Peyer's patch (tissue), 4 donors: ENCODE measurements at regions not wholly inside any gene's neighbourhood (a gene's known extent, or its start where the extent isn't known, plus 50 kb on each side); places are given as distances from the start of the nearest gene placed in this dataset.

ENCODE experiments used
- DNase-seq, 3 donors: peaks; one replicate each; pipeline ENCODE4 v3.0.0-alpha.2; 2017 to 2019
- H3K27ac ChIP-seq, 4 donors: fragments of 200-600 bp; sonication (generic); one replicate each; pipeline ENCODE4 v1.5.1; 2016 to 2019
- H3K27me3 ChIP-seq, 2 donors: fragments of 200-600 bp; sonication (generic); one replicate each; pipeline ENCODE4 v1.5.1; 2019
- H3K36me3 ChIP-seq, 3 donors: fragments of 200-600 bp; sonication (generic); one replicate each; pipeline ENCODE4 v1.5.1; 2016 to 2019
- H3K4me1 ChIP-seq, 4 donors: fragments of 200-600 bp; sonication (generic); one replicate each; pipeline ENCODE4 v1.5.1; 2016 to 2019
- H3K4me3 ChIP-seq, 4 donors: fragments of 200-600 bp; sonication (generic); 1 replicate in 3 of 4; 2 replicates in 1 of 4; pipeline ENCODE4 v1.5.1; 2016 to 2019; ENCODE audit warnings: mild to moderate bottlenecking in 1 of 4
- H3K9me3 ChIP-seq, 4 donors: fragments of 200-600 bp; sonication (generic); one replicate each; pipeline ENCODE4 v1.5.1; 2016 to 2019; ENCODE audit warnings: mild to moderate bottlenecking in 1 of 4
- POLR2A ChIP-seq, 2 donors: fragments of 450-650 bp; IDR thresholded peaks; one replicate each; pipeline ENCODE4 v1.5.1; 2017; ENCODE audit warnings: antibody characterized with exemption in 2 of 2, mild to moderate bottlenecking in 2 of 2, moderate library complexity in 2 of 2
- TF ChIP-seq, protein P1 (sequence below), 6 experiments: fragments of 450-650 bp in 4 of 6; fragments of 200-600 bp in 2 of 6; sonication (generic) in 1 of 6; IDR thresholded peaks; one replicate each; pipeline ENCODE4 v1.5.1; 2017 to 2019; ENCODE audit warnings: antibody characterized with exemption in 6 of 6, mild to moderate bottlenecking in 3 of 6, moderate library complexity in 1 of 6

DNA sequence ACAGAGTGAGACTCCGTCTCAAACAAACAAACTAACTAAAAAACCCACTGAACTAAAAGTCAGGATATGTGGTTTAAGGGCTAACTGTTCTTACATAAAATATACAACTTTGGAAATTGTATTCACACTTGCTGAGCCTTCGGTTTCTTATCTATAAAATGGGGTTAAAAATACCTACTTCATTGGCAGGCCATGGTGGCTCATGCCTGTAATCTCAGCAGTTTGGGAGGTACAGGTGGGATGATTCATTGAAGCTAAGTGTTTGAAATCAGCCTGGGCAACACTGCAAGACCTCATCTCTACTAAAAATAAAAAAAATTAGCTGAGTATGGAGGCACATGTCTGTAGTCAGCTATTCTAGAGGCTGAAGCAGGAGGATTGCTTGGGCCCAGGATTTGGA, 115.4 kb upstream of the KLF6 start:
- DNase-seq, result no peak
- no peak for TF ChIP-seq POLR2A (IDR thresholded peaks at IDR 0.05)
- TF ChIP-seq, protein P1, sequence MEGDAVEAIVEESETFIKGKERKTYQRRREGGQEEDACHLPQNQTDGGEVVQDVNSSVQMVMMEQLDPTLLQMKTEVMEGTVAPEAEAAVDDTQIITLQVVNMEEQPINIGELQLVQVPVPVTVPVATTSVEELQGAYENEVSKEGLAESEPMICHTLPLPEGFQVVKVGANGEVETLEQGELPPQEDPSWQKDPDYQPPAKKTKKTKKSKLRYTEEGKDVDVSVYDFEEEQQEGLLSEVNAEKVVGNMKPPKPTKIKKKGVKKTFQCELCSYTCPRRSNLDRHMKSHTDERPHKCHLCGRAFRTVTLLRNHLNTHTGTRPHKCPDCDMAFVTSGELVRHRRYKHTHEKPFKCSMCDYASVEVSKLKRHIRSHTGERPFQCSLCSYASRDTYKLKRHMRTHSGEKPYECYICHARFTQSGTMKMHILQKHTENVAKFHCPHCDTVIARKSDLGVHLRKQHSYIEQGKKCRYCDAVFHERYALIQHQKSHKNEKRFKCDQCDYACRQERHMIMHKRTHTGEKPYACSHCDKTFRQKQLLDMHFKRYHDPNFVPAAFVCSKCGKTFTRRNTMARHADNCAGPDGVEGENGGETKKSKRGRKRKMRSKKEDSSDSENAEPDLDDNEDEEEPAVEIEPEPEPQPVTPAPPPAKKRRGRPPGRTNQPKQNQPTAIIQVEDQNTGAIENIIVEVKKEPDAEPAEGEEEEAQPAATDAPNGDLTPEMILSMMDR (IDR thresholded peaks at IDR 0.05), result no peak
- H3K36me3 ChIP-seq, result no peaks in the 10 kb centered on the region
- no peak overlapping the region for H3K4me3 ChIP-seq
- peaks cover 0 to 16% (median 0%) of the 10 kb centered on the region in 4 donors for H3K4me1 ChIP-seq
- H3K9me3 ChIP-seq, result no peaks in the 10 kb centered on the region
- H3K27ac ChIP-seq, result no peak overlapping the region
- H3K27me3 ChIP-seq, result no peaks in the 10 kb centered on the region

DNA sequence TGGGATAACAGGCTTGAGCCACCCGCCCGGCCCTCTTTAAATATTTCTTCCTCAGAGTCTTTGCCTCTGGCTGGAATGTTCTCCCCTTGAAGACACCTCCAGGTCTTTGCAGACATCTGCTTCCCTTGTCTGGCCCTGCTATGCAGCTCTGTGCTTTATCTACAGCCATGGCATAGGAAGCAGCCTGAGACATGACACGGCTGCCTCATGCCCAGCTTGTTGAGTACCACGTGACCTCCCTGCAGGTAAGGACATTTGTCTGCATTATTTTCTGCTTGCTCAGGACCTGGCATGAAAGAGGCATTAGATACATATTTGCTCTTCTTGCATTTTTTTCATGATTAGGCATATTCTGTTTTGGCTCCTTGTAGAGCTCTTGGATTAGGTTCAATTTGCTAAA, 113.8 kb upstream of the KLF6 start:
- no peak for DNase-seq
- TF ChIP-seq, protein P1 (IDR thresholded peaks at IDR 0.05), result no peak
- no peak for TF ChIP-seq POLR2A (IDR thresholded peaks at IDR 0.05)
- H3K27ac ChIP-seq, result no peak overlapping the region

DNA sequence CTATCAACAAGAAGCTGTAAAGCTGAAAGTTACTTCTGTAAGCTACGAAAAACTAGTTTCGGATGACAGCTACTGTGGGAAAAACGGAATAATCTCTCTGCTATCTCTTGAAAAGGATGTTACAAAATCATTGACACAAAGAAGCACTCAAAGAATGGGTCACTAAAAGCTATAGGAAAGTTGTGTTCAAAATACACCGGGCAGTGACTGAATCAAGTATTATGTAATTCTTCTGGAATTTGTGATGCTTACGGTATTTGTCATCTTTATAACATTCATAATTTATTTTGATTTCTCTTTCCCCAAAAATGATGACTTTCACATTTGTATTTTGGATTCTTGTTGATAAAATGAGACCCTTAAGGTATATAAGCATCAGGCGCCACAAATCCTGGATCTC, 112.1 kb upstream of the KLF6 start:
- H3K9me3 ChIP-seq, result no peaks in the 10 kb centered on the region
- no peaks in the 10 kb centered on the region for H3K27me3 ChIP-seq
- no peaks in the 10 kb centered on the region for H3K36me3 ChIP-seq
- peaks cover 0 to 5% (median 0%) of the 10 kb centered on the region in 4 donors for H3K4me1 ChIP-seq
- TF ChIP-seq, protein P1 (IDR thresholded peaks at IDR 0.05), result no peak
- TF ChIP-seq POLR2A (IDR thresholded peaks at IDR 0.05), result no peak
- H3K4me3 ChIP-seq, result no peak overlapping the region
- DNase-seq, result no peak
- no peak overlapping the region for H3K27ac ChIP-seq

More for the DNA sequence above, 113.8 kb upstream of the KLF6 start:
- H3K4me3 ChIP-seq, result no peak overlapping the region
- no peaks in the 10 kb centered on the region for H3K9me3 ChIP-seq
- no peaks in the 10 kb centered on the region for H3K27me3 ChIP-seq
- H3K4me1 ChIP-seq, result peaks cover 0 to 16% (median 0%) of the 10 kb centered on the region in 4 donors
- H3K36me3 ChIP-seq, result no peaks in the 10 kb centered on the region

DNA sequence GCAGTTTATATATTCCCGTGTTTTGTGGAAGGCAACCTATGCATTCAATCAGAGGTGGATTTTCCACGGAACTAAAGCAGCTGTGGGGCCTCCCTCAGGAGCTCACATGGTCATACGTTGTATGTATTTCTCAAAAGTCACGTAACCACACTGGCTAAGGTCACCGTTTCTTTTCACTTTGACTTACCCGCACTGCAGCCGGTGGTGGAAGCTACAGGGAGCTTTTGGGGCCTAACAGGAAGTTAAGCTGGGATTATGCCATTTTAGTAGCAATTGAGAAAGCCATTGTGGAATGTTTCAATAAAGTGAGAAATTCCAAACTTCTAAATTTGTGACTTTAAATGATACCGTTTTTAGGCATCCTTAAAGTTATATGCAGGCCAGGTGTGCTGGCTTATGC, 111.2 kb upstream of the KLF6 start:
- no peaks in the 10 kb centered on the region for H3K27me3 ChIP-seq
- no peaks in the 10 kb centered on the region for H3K9me3 ChIP-seq
- H3K36me3 ChIP-seq, result no peaks in the 10 kb centered on the region
- DNase-seq, result no peak
- H3K27ac ChIP-seq, result no peak overlapping the region
- TF ChIP-seq POLR2A (IDR thresholded peaks at IDR 0.05), result no peak
- TF ChIP-seq, protein P1 (IDR thresholded peaks at IDR 0.05), result no peak
- no peaks in the 10 kb centered on the region for H3K4me1 ChIP-seq
- H3K4me3 ChIP-seq, result no peak overlapping the region

DNA sequence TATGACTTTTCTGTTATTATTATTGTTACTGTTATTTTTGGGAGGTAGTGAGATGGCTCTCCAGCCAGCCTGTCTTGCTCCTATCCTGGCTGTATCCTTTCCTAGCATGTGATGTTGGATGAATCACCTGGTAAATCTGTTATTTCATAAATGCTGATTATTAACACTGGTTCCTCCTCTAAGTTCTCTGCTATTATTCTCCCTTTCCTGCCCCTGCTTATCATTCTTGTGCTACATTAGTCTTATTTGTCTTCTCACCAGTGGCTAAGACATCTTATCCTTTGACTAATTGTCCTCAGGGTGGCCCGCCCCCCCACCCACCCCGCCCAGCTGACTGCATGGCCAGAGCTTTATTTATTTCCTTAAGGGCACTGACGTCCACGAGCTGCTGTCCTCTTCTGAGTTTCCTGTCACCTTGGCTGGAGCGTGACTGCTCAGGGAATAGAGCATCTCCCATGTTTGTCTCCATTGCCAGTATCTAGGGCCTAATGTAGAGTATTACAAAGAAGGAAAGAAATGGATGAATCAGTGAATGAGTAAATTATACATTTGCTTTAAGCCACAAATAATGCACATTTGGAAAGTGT, 110.1 kb upstream of the KLF6 start:
- Histone ChIP-seq H3K27me3 (no peaks in the 10 kb centered on the region), H3K36me3 (no peaks in the 10 kb centered on the region), H3K9me3 (no peaks in the 10 kb centered on the region), H3K27ac (peak overlapping the region in 2 of 4 donors; percentile 14 to 21), H3K4me3 (no peak overlapping the region), H3K4me1 (no peaks in the 10 kb centered on the region)
- TF ChIP-seq, protein P1 (IDR thresholded peaks at IDR 0.05), result no peak
- no peak for TF ChIP-seq POLR2A (IDR thresholded peaks at IDR 0.05)
- DNase-seq, result no peak
